Ovary (tissue), 3 donors: ENCODE measurements at regions not wholly inside any gene's neighbourhood (a gene's known extent, or its start where the extent isn't known, plus 50 kb on each side); places are given as distances from the start of the nearest gene placed in this dataset.

Experiments used
- POLR2A ChIP-seq: fragments of 450-650 bp; IDR thresholded peaks from one replicate; pipeline ENCODE4 v1.6.1; 2017; ENCODE audit warnings: antibody characterized with exemption, mild to moderate bottlenecking, moderate library complexity
- TF ChIP-seq, protein P1 (sequence below), 3 donors: fragments of 450-650 bp in 2 of 3; fragments of 200-600 bp in 1 of 3; IDR thresholded peaks; one replicate each; pipeline versions ENCODE4 v1.5.1 to v1.8.0; 2016 to 2022; ENCODE audit warnings: antibody characterized with exemption in 3 of 3, mild to moderate bottlenecking in 1 of 3
- donor health status: DM: no; HTN: no; CAD: no.

DNA sequence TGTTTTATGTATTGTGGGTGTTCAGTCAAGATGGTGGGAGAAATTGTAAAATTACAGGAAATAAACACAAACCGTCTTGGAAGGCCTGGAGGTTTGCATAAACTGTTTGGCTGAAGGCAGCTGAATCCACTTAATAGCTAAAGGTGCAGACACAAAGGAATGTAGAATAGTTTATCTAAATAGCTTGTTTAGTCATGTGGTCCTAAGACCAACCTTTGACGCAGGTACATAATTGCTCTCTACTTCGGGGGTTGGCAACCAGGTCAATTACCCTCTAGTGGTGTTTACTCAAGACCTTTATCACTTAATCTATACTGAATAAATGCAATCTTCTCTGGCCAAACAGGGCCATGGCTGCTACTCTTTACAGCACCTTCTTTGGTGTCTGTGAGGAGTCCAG, 502.8 kb downstream of the IGSF11 start:
- TF ChIP-seq POLR2A: no peak
- TF ChIP-seq, protein P1, sequence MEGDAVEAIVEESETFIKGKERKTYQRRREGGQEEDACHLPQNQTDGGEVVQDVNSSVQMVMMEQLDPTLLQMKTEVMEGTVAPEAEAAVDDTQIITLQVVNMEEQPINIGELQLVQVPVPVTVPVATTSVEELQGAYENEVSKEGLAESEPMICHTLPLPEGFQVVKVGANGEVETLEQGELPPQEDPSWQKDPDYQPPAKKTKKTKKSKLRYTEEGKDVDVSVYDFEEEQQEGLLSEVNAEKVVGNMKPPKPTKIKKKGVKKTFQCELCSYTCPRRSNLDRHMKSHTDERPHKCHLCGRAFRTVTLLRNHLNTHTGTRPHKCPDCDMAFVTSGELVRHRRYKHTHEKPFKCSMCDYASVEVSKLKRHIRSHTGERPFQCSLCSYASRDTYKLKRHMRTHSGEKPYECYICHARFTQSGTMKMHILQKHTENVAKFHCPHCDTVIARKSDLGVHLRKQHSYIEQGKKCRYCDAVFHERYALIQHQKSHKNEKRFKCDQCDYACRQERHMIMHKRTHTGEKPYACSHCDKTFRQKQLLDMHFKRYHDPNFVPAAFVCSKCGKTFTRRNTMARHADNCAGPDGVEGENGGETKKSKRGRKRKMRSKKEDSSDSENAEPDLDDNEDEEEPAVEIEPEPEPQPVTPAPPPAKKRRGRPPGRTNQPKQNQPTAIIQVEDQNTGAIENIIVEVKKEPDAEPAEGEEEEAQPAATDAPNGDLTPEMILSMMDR (IDR thresholded peaks at IDR 0.05): no peak
